ENCODE measurements at regions not wholly inside any gene's neighbourhood (a gene's known extent, or its start where the extent isn't known, plus 50 kb on each side); places are given as distances from the start of the nearest gene placed in this dataset.
A peak's percentile ranks its signal among the peaks of the same experiment; 100 is the strongest.

DNA sequence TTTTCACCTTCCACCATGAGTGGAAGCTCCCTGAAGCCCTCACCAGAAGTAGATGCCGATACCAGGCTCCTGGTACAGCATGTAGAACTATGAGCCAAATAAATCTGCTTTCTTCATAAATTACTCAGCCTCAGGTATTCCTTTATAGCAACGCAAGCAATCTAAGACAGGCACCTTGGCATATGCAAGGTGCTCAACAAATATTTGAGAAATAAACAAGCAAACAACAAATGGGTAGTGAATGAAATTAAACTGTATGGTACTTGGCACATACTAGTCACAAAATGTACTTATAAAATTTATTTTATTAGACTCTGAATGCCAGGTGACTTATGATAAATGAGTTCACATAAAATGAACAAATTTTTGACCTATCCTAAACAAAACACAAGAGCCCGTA lies 220.3 kb downstream of the MAFB start:
- H3K9me2 ChIP-seq (ENCODE audit: low read depth, low read length): no peaks in the 10 kb centered on the region
- H4K20me1 ChIP-seq (ENCODE audit: insufficient read depth, low read length): no peaks in the 10 kb centered on the region
- TF ChIP-seq, protein P1, sequence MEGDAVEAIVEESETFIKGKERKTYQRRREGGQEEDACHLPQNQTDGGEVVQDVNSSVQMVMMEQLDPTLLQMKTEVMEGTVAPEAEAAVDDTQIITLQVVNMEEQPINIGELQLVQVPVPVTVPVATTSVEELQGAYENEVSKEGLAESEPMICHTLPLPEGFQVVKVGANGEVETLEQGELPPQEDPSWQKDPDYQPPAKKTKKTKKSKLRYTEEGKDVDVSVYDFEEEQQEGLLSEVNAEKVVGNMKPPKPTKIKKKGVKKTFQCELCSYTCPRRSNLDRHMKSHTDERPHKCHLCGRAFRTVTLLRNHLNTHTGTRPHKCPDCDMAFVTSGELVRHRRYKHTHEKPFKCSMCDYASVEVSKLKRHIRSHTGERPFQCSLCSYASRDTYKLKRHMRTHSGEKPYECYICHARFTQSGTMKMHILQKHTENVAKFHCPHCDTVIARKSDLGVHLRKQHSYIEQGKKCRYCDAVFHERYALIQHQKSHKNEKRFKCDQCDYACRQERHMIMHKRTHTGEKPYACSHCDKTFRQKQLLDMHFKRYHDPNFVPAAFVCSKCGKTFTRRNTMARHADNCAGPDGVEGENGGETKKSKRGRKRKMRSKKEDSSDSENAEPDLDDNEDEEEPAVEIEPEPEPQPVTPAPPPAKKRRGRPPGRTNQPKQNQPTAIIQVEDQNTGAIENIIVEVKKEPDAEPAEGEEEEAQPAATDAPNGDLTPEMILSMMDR (IDR thresholded peaks at IDR 0.05; ENCODE audit: low read length): no peak
- TF ChIP-seq EZH2 (IDR thresholded peaks at IDR 0.05; ENCODE audit: borderline replicate concordance, low read length): no peak
- no peak overlapping the region for H3K9ac ChIP-seq (ENCODE audit: low read length)
- H3K4me1 ChIP-seq (ENCODE audit: insufficient read depth, low read length, severe bottlenecking): peaks cover 56% of the 10 kb centered on the region
- no peaks in the 10 kb centered on the region for H3K9me3 ChIP-seq (ENCODE audit: low read length)
- H3K4me2 ChIP-seq (ENCODE audit: low read length): no peak overlapping the region
- H3F3A ChIP-seq (ENCODE audit: insufficient read depth, low read length): no peaks in the 10 kb centered on the region
- no peaks in the 10 kb centered on the region for H3K27me3 ChIP-seq (ENCODE audit: insufficient read depth, low read length)
- no peaks in the 10 kb centered on the region for H3K36me3 ChIP-seq (ENCODE audit: insufficient read depth, low read length)
- H3K79me2 ChIP-seq (ENCODE audit: insufficient read depth, low read length): no peaks in the 10 kb centered on the region
- no peak overlapping the region for H3K4me3 ChIP-seq (ENCODE audit: low read depth, low read length, poor library complexity, severe bottlenecking)
- peak overlapping the region; percentile 93 for H3K27ac ChIP-seq (ENCODE audit: low read depth, low read length, poor library complexity, severe bottlenecking)
- H2AFZ ChIP-seq (ENCODE audit: low read length): no peak overlapping the region

DNA sequence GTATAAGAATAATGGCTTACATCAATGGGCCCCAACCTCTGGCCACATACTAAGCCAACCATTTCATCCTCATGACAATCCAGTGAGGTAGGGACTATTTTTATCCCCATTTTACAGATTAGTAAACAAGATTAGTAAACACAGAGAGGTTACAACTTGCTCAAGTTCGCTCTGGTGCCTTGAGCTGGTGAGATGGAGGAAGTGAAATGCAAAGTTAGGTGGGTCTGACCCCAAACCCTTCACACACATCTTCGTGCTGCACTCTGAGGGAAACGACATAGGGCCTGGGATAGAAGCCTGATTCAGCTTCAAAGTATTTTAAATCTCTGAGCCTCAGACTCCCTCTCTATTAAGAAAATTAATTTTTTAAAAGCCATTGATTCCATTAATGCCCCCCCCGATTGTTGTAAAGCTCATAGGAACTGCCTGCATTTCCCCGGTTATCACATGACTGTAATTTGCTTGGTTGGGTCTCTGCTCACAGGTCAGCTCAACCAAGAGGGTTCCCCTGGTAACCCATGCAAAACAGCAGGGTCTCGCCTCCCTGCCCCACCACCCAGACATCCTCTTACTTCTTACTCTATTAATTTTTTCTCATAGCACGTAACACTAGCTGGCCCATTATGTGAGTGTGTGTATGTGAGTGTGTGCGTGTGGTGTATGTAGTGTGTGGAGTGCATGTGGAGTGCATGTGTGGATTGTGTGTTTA lies 221.2 kb downstream of the MAFB start:
- Histone ChIP-seq H3K4me1 (ENCODE audit: insufficient read depth, low read length, severe bottlenecking) (peaks cover 58% of the 10 kb centered on the region), H3K4me3 (ENCODE audit: low read depth, low read length, poor library complexity, severe bottlenecking) (peak overlapping the region; percentile 24), H3K36me3 (ENCODE audit: insufficient read depth, low read length) (no peaks in the 10 kb centered on the region), H3F3A (ENCODE audit: insufficient read depth, low read length) (no peaks in the 10 kb centered on the region), H3K79me2 (ENCODE audit: insufficient read depth, low read length) (no peaks in the 10 kb centered on the region), H3K9me2 (ENCODE audit: low read depth, low read length) (no peaks in the 10 kb centered on the region), H3K27ac (ENCODE audit: low read depth, low read length, poor library complexity, severe bottlenecking) (peak overlapping the region; percentile 93), H3K9me3 (ENCODE audit: low read length) (no peaks in the 10 kb centered on the region), H4K20me1 (ENCODE audit: insufficient read depth, low read length) (no peaks in the 10 kb centered on the region), H2AFZ (ENCODE audit: low read length) (0 out of 2 replicates have a peak overlapping the region, but pooled peaks have one; percentile 4), H3K9ac (ENCODE audit: low read length) (peak overlapping the region; percentile 10; the same call in 1 of the 2 replicates), H3K27me3 (ENCODE audit: insufficient read depth, low read length) (no peaks in the 10 kb centered on the region), H3K4me2 (ENCODE audit: low read length) (peak overlapping the region; percentile 51; the same call in 1 of the 2 replicates)
- no peak for TF ChIP-seq EZH2 (IDR thresholded peaks at IDR 0.05; ENCODE audit: borderline replicate concordance, low read length)
- TF ChIP-seq, protein P1 (IDR thresholded peaks at IDR 0.05; ENCODE audit: low read length): no peak

DNA sequence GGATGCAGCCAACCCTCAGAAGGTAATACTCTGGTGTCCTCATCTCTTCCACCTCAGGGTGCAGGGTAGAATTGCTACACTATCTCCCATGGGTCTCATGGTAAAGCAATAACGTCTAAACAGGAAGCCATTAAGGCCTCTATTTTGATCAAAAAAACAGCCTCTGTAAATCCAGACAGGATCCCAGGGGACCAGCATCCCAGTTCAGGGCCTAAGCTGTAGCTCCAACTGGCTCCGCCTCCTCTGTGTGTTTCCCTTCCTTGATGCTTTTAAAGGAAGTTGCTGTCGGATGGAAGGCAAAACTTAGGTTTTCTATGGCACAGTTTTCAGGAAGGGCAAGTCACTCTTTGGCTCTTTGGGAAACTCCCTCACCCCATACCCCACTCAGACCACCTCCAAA lies 222.0 kb downstream of the MAFB start:
- Histone ChIP-seq H2AFZ (ENCODE audit: low read length) (no peak overlapping the region), H3K4me1 (ENCODE audit: insufficient read depth, low read length, severe bottlenecking) (peaks cover 64% of the 10 kb centered on the region), H3K36me3 (ENCODE audit: insufficient read depth, low read length) (no peaks in the 10 kb centered on the region), H3F3A (ENCODE audit: insufficient read depth, low read length) (no peaks in the 10 kb centered on the region), H4K20me1 (ENCODE audit: insufficient read depth, low read length) (no peaks in the 10 kb centered on the region), H3K9ac (ENCODE audit: low read length) (no peak overlapping the region; the same call in 1 of the 2 replicates), H3K9me3 (ENCODE audit: low read length) (no peaks in the 10 kb centered on the region), H3K27me3 (ENCODE audit: insufficient read depth, low read length) (no peaks in the 10 kb centered on the region), H3K4me3 (ENCODE audit: low read depth, low read length, poor library complexity, severe bottlenecking) (peak overlapping the region; percentile 24), H3K9me2 (ENCODE audit: low read depth, low read length) (no peaks in the 10 kb centered on the region), H3K79me2 (ENCODE audit: insufficient read depth, low read length) (no peaks in the 10 kb centered on the region), H3K4me2 (ENCODE audit: low read length) (peak overlapping the region; percentile 51; the same call in 1 of the 2 replicates), H3K27ac (ENCODE audit: low read depth, low read length, poor library complexity, severe bottlenecking) (peak overlapping the region; percentile 93)
- TF ChIP-seq, protein P1 (IDR thresholded peaks at IDR 0.05; ENCODE audit: low read length): no peak
- TF ChIP-seq EZH2 (IDR thresholded peaks at IDR 0.05; ENCODE audit: borderline replicate concordance, low read length): no peak
